ENCODE measurements at regions not wholly inside any gene's neighbourhood (a gene's known extent, or its start where the extent isn't known, plus 50 kb on each side); places are given as distances from the start of the nearest gene placed in this dataset.

DNA sequence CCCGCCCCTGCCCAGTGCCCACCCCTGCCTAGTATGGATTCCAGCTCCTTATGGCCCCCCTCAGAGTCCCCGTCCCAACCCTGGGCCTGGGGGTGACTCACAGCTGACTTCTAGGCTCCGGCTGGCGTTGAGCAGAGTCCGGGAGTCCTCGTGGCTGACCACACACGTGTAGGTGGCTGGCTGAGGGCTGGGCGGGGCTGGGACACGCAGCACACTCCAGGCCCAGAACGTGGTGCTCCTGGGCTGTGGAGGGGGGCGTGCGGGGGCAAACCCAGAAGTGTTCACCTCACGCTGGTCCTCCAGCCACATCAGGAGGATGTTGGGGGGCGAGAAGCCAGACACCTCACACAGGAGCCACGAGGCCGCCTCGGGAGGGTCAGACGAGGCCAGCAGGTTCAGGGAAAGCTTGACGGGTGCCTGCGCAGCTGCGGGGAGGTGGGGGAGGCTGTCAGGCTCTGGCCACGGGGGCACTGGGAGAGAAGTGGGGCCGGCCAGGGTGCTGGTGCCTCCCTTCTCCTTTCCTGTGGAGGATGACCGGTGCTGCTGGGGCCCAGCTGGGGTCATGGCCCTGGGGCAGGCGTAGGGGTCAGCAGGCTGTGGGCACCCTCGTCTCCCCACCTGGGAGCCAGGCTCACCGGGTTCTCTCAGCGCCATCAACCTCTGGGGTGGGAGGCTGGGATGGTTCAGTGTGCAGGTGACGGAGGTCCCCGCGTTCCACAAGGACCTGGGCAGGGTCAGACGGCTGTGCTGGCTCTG is 314.1 kb downstream of the TMEM121 start:
- H3K27me3 Mint-ChIP-seq (ENCODE audit: insufficient read depth, low read depth, poor library complexity) = peaks cover 20% of the 10 kb centered on the region
- no peak overlapping the region for H3K4me2 ChIP-seq
- H3K27ac Mint-ChIP-seq = no peak overlapping the region
- no peaks in the 10 kb centered on the region for H3F3A ChIP-seq (replicated peaks; ENCODE audit: low read depth)
- no peaks in the 10 kb centered on the region for H3K4me1 ChIP-seq (ENCODE audit: insufficient read depth)
- ATAC-seq = no peak
- no peak overlapping the region for H3K27ac ChIP-seq (ENCODE audit: low read depth)
- peaks cover 83% of the 10 kb centered on the region for H3K9me3 Mint-ChIP-seq
- no peaks in the 10 kb centered on the region for H3K79me2 ChIP-seq (replicated peaks; ENCODE audit: insufficient read depth)
- no peaks in the 10 kb centered on the region for H3K9me2 ChIP-seq (ENCODE audit: insufficient read depth)
- no peak overlapping the region for H3K4me3 Mint-ChIP-seq
- no peak for DNase-seq (ENCODE audit: low spot score)
- H4K20me1 ChIP-seq (replicated peaks; ENCODE audit: insufficient read depth) = no peaks in the 10 kb centered on the region
- peaks cover 33% of the 10 kb centered on the region for H3K36me3 Mint-ChIP-seq (ENCODE audit: low read depth)
- TF ChIP-seq, protein P1, sequence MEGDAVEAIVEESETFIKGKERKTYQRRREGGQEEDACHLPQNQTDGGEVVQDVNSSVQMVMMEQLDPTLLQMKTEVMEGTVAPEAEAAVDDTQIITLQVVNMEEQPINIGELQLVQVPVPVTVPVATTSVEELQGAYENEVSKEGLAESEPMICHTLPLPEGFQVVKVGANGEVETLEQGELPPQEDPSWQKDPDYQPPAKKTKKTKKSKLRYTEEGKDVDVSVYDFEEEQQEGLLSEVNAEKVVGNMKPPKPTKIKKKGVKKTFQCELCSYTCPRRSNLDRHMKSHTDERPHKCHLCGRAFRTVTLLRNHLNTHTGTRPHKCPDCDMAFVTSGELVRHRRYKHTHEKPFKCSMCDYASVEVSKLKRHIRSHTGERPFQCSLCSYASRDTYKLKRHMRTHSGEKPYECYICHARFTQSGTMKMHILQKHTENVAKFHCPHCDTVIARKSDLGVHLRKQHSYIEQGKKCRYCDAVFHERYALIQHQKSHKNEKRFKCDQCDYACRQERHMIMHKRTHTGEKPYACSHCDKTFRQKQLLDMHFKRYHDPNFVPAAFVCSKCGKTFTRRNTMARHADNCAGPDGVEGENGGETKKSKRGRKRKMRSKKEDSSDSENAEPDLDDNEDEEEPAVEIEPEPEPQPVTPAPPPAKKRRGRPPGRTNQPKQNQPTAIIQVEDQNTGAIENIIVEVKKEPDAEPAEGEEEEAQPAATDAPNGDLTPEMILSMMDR (conservative IDR thresholded peaks at IDR 0.05; ENCODE audit: low read depth in 2 of 2) = no peak
- TF ChIP-seq EZH2phosphoT487 (IDR thresholded peaks at IDR 0.05; ENCODE audit: unreplicated experiment) (no peak), EZH2 (IDR thresholded peaks at IDR 0.05; ENCODE audit: low read depth, unreplicated experiment) (no peak), JUNB (IDR thresholded peaks at IDR 0.05; ENCODE audit: unreplicated experiment) (no peak), NANOG (IDR thresholded peaks at IDR 0.05; ENCODE audit: borderline replicate concordance) (no peak), ZNF114 (CRISPR knock-in tag; IDR thresholded peaks at IDR 0.05) (no peak), POLR2AphosphoS5 (IDR thresholded peaks at IDR 0.05; ENCODE audit: low read depth) (no peak), ZNF331 (CRISPR knock-in tag; IDR thresholded peaks at IDR 0.05; ENCODE audit: low read depth) (no peak), CREB1 (CRISPR knock-in tag; IDR thresholded peaks at IDR 0.05; ENCODE audit: low read depth) (no peak), STAT1 (IDR thresholded peaks at IDR 0.05; ENCODE audit: unreplicated experiment) (no peak)
- TF ChIP-seq, protein P2, sequence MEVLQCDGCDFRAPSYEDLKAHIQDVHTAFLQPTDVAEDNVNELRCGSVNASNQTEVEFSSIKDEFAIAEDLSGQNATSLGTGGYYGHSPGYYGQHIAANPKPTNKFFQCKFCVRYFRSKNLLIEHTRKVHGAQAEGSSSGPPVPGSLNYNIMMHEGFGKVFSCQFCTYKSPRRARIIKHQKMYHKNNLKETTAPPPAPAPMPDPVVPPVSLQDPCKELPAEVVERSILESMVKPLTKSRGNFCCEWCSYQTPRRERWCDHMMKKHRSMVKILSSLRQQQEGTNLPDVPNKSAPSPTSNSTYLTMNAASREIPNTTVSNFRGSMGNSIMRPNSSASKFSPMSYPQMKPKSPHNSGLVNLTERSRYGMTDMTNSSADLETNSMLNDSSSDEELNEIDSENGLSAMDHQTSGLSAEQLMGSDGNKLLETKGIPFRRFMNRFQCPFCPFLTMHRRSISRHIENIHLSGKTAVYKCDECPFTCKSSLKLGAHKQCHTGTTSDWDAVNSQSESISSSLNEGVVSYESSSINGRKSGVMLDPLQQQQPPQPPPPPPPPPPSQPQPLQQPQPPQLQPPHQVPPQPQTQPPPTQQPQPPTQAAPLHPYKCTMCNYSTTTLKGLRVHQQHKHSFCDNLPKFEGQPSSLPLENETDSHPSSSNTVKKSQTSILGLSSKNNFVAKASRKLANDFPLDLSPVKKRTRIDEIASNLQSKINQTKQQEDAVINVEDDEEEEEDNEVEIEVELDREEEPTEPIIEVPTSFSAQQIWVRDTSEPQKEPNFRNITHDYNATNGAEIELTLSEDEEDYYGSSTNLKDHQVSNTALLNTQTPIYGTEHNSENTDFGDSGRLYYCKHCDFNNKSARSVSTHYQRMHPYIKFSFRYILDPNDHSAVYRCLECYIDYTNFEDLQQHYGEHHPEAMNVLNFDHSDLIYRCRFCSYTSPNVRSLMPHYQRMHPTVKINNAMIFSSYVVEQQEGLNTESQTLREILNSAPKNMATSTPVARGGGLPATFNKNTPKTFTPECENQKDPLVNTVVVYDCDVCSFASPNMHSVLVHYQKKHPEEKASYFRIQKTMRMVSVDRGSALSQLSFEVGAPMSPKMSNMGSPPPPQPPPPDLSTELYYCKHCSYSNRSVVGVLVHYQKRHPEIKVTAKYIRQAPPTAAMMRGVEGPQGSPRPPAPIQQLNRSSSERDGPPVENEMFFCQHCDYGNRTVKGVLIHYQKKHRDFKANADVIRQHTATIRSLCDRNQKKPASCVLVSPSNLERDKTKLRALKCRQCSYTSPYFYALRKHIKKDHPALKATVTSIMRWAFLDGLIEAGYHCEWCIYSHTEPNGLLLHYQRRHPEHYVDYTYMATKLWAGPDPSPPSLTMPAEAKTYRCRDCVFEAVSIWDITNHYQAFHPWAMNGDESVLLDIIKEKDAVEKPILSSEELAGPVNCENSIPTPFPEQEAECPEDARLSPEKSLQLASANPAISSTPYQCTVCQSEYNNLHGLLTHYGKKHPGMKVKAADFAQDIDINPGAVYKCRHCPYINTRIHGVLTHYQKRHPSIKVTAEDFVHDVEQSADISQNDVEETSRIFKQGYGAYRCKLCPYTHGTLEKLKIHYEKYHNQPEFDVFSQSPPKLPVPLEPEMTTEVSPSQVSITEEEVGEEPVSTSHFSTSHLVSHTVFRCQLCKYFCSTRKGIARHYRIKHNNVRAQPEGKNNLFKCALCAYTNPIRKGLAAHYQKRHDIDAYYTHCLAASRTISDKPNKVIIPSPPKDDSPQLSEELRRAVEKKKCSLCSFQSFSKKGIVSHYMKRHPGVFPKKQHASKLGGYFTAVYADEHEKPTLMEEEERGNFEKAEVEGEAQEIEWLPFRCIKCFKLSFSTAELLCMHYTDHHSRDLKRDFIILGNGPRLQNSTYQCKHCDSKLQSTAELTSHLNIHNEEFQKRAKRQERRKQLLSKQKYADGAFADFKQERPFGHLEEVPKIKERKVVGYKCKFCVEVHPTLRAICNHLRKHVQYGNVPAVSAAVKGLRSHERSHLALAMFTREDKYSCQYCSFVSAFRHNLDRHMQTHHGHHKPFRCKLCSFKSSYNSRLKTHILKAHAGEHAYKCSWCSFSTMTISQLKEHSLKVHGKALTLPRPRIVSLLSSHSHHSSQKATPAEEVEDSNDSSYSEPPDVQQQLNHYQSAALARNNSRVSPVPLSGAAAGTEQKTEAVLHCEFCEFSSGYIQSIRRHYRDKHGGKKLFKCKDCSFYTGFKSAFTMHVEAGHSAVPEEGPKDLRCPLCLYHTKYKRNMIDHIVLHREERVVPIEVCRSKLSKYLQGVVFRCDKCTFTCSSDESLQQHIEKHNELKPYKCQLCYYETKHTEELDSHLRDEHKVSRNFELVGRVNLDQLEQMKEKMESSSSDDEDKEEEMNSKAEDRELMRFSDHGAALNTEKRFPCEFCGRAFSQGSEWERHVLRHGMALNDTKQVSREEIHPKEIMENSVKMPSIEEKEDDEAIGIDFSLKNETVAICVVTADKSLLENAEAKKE (CRISPR knock-in tag; IDR thresholded peaks at IDR 0.05) = no peak
- TF ChIP-seq, protein P3, sequence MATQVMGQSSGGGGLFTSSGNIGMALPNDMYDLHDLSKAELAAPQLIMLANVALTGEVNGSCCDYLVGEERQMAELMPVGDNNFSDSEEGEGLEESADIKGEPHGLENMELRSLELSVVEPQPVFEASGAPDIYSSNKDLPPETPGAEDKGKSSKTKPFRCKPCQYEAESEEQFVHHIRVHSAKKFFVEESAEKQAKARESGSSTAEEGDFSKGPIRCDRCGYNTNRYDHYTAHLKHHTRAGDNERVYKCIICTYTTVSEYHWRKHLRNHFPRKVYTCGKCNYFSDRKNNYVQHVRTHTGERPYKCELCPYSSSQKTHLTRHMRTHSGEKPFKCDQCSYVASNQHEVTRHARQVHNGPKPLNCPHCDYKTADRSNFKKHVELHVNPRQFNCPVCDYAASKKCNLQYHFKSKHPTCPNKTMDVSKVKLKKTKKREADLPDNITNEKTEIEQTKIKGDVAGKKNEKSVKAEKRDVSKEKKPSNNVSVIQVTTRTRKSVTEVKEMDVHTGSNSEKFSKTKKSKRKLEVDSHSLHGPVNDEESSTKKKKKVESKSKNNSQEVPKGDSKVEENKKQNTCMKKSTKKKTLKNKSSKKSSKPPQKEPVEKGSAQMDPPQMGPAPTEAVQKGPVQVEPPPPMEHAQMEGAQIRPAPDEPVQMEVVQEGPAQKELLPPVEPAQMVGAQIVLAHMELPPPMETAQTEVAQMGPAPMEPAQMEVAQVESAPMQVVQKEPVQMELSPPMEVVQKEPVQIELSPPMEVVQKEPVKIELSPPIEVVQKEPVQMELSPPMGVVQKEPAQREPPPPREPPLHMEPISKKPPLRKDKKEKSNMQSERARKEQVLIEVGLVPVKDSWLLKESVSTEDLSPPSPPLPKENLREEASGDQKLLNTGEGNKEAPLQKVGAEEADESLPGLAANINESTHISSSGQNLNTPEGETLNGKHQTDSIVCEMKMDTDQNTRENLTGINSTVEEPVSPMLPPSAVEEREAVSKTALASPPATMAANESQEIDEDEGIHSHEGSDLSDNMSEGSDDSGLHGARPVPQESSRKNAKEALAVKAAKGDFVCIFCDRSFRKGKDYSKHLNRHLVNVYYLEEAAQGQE (IDR thresholded peaks at IDR 0.05; ENCODE audit: unreplicated experiment) = no peak
- TF ChIP-seq, protein P4, sequence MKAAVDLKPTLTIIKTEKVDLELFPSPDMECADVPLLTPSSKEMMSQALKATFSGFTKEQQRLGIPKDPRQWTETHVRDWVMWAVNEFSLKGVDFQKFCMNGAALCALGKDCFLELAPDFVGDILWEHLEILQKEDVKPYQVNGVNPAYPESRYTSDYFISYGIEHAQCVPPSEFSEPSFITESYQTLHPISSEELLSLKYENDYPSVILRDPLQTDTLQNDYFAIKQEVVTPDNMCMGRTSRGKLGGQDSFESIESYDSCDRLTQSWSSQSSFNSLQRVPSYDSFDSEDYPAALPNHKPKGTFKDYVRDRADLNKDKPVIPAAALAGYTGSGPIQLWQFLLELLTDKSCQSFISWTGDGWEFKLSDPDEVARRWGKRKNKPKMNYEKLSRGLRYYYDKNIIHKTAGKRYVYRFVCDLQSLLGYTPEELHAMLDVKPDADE (IDR thresholded peaks at IDR 0.05) = no peak
- H3K4me1 Mint-ChIP-seq = no peaks in the 10 kb centered on the region
- no peaks in the 10 kb centered on the region for H3K36me3 ChIP-seq (ENCODE audit: insufficient read depth)
- H2AFZ ChIP-seq = no peak overlapping the region
- no peaks in the 10 kb centered on the region for H3K27me3 ChIP-seq (ENCODE audit: insufficient read depth)
- no peak overlapping the region for H3K4me3 ChIP-seq
